ENCODE measurements at regions not wholly inside any gene's neighbourhood (a gene's known extent, or its start where the extent isn't known, plus 50 kb on each side); places are given as distances from the start of the nearest gene placed in this dataset.
"Not testable (repeated sequence)": the region's sequence is repeated elsewhere in the genome, so short reads cannot be mapped to it uniquely, and the experiment has no call there.

- in situ Hi-C loops (cut with MboI; ENCODE audit: low sequenced_read_pairs): no loop called here
Observed at GRCh38 chr5:18652404-18653215, 1018.4 kb downstream of the TAF11L14 start.

- in situ Hi-C loops (cut with MboI; ENCODE audit: low sequenced_read_pairs): no loop called here
Observed at GRCh38 chr5:18653216-18653752, 1019.0 kb downstream of the TAF11L14 start.

- in situ Hi-C loops (cut with MboI; ENCODE audit: low sequenced_read_pairs): no loop called here
Observed at GRCh38 chr5:18660511-18660910, 1026.3 kb downstream of the TAF11L14 start.

- in situ Hi-C loops (cut with MboI; ENCODE audit: low sequenced_read_pairs): no loop called here
Observed at GRCh38 chr5:18662231-18662630, 1028.0 kb downstream of the TAF11L14 start.

- in situ Hi-C loops (cut with MboI; ENCODE audit: low sequenced_read_pairs): not testable (repeated sequence)
Observed at GRCh38 chr5:18674212-18674611, 1040.0 kb downstream of the TAF11L14 start.

GRCh38 chr5:18675041-18675440, 1040.8 kb downstream of the TAF11L14 start:
- in situ Hi-C loops (cut with MboI; ENCODE audit: low sequenced_read_pairs): no loop called here

- in situ Hi-C loops (cut with MboI; ENCODE audit: low sequenced_read_pairs): no loop called here
Observed at GRCh38 chr5:18686253-18686652, 1052.0 kb downstream of the TAF11L14 start.

- in situ Hi-C loops (cut with MboI; ENCODE audit: low sequenced_read_pairs): no loop called here
Observed at GRCh38 chr5:18687429-18687828, 1053.2 kb downstream of the TAF11L14 start.

- in situ Hi-C loops (cut with MboI; ENCODE audit: low sequenced_read_pairs): no loop called here
Observed at GRCh38 chr5:18699681-18700080, 1065.4 kb downstream of the TAF11L14 start.

- in situ Hi-C loops (cut with MboI; ENCODE audit: low sequenced_read_pairs): no loop called here
Observed at GRCh38 chr5:18702821-18703220, 1068.6 kb downstream of the TAF11L14 start.

GRCh38 chr5:18712936-18713485, 1078.8 kb downstream of the TAF11L14 start:
- in situ Hi-C loops (cut with MboI; ENCODE audit: low sequenced_read_pairs): no loop called here

- in situ Hi-C loops (cut with MboI; ENCODE audit: low sequenced_read_pairs): no loop called here
Observed at GRCh38 chr5:18720002-18720401, 1085.7 kb downstream of the TAF11L14 start.

GRCh38 chr5:18732556-18733479, 1098.6 kb downstream of the TAF11L14 start:
- in situ Hi-C loops (cut with MboI; ENCODE audit: low sequenced_read_pairs): no loop called here

GRCh38 chr5:18736051-18736398, 1101.8 kb downstream of the TAF11L14 start:
- in situ Hi-C loops (cut with MboI; ENCODE audit: low sequenced_read_pairs): no loop called here

- in situ Hi-C loops (cut with MboI; ENCODE audit: low sequenced_read_pairs): not testable (repeated sequence)
Observed at GRCh38 chr5:18736736-18737135, 1102.5 kb downstream of the TAF11L14 start.

- in situ Hi-C loops (cut with MboI; ENCODE audit: low sequenced_read_pairs): no loop called here
Observed at GRCh38 chr5:18740301-18740700, 1106.0 kb downstream of the TAF11L14 start.

- in situ Hi-C loops (cut with MboI; ENCODE audit: low sequenced_read_pairs): no loop called here
Observed at GRCh38 chr5:18742830-18743229, 1108.6 kb downstream of the TAF11L14 start.

- in situ Hi-C loops (cut with MboI; ENCODE audit: low sequenced_read_pairs): no loop called here
Observed at GRCh38 chr5:18744441-18744840, 1110.2 kb downstream of the TAF11L14 start.

GRCh38 chr5:18745042-18745987, 1111.1 kb downstream of the TAF11L14 start:
- in situ Hi-C loops (cut with MboI; ENCODE audit: low sequenced_read_pairs): no loop called here

- in situ Hi-C loops (cut with MboI; ENCODE audit: low sequenced_read_pairs): no loop called here
Observed at GRCh38 chr5:18745988-18746615, 1111.8 kb downstream of the TAF11L14 start.

Measured in HL-60/S4 (cell line).